Fibroblast of skin of back (primary cell): ENCODE measurements at regions not wholly inside any gene's neighbourhood (a gene's known extent, or its start where the extent isn't known, plus 50 kb on each side); places are given as distances from the start of the nearest gene placed in this dataset.

Source experiments
- DNase-seq: peaks from one replicate; pipeline ENCODE4 v3.0.0-alpha.2; 2013

GRCh38 chrX:140848800-140849199, 139.2 kb downstream of the LINC00632 start:
- no peak for DNase-seq

- no peak for DNase-seq
Observed at GRCh38 chrX:140860718-140861117, 141.7 kb upstream of the SPANXB1 start.

- DNase-seq = no peak
Observed at GRCh38 chrX:140866446-140866845, 135.9 kb upstream of the SPANXB1 start.

GRCh38 chrX:140912606-140913005, 89.8 kb upstream of the SPANXB1 start:
- DNase-seq = no peak

- DNase-seq = no peak
Observed at GRCh38 chrX:140913802-140914501, 88.4 kb upstream of the SPANXB1 start.

GRCh38 chrX:140916872-140917271, 85.5 kb upstream of the SPANXB1 start:
- DNase-seq = no peak

GRCh38 chrX:140917354-140918115, 84.9 kb upstream of the SPANXB1 start:
- peak; percentile 0 for DNase-seq

GRCh38 chrX:140918398-140919038, 83.9 kb upstream of the SPANXB1 start:
- DNase-seq = peak; percentile 46

GRCh38 chrX:140920416-140920815, 82.0 kb upstream of the SPANXB1 start:
- DNase-seq = no peak

GRCh38 chrX:140923118-140923517, 79.3 kb upstream of the SPANXB1 start:
- DNase-seq = no peak

GRCh38 chrX:140928739-140929138, 73.7 kb upstream of the SPANXB1 start:
- no peak for DNase-seq

GRCh38 chrX:140933016-140933415, 69.4 kb upstream of the SPANXB1 start:
- DNase-seq = no peak

- no peak for DNase-seq
Observed at GRCh38 chrX:140933874-140934655, 68.3 kb upstream of the SPANXB1 start.

GRCh38 chrX:140943513-140943912, 58.9 kb upstream of the SPANXB1 start:
- DNase-seq = no peak

- no peak for DNase-seq
Observed at GRCh38 chrX:140944710-140945109, 57.7 kb upstream of the SPANXB1 start.

- DNase-seq = no peak
Observed at GRCh38 chrX:140948827-140949226, 53.6 kb upstream of the SPANXB1 start.

GRCh38 chrX:140949233-140949632, 53.2 kb upstream of the SPANXB1 start:
- no peak for DNase-seq
